ENCODE measurements at regions not wholly inside any gene's neighbourhood (a gene's known extent, or its start where the extent isn't known, plus 50 kb on each side); places are given as distances from the start of the nearest gene placed in this dataset.
"Not testable (repeated sequence)": the region's sequence is repeated elsewhere in the genome, so short reads cannot be mapped to it uniquely, and the experiment has no call there.

GRCh38 chr20:30175681-30176080 lies 1081.8 kb upstream of the DEFB115 start:
- Histone ChIP-seq H3K4me1 (ENCODE audit: control insufficient read depth in 5 of 5, insufficient read depth in 5 of 5, low read length in 5 of 5) (no peaks in the 10 kb centered on the region), H3K4me3 (no peak overlapping the region), H3K27me3 (ENCODE audit: control insufficient read depth in 3 of 3, insufficient read depth in 3 of 3, low read length in 2 of 3) (no peaks in the 10 kb centered on the region), H3K9ac (ENCODE audit: insufficient read depth in 1 of 2, low read length in 2 of 2) (no peak overlapping the region), H3K27ac (ENCODE audit: low read depth in 1 of 2, low read length in 1 of 2) (no peak overlapping the region), H3K9me3 (ENCODE audit: control insufficient read depth in 4 of 4, insufficient read depth in 3 of 4, low read length in 3 of 4) (peaks cover 0 to 16% (median 0%) of the 10 kb centered on the region in 4 donors), H3K36me3 (ENCODE audit: control insufficient read depth in 4 of 4, insufficient read depth in 4 of 4, low read length in 4 of 4) (no peaks in the 10 kb centered on the region)
- no peak for DNase-seq
- ATAC-seq (ENCODE audit: insufficient read depth, low FRiP score) = no peak
- TF ChIP-seq CTCF (IDR thresholded peaks at IDR 0.05; ENCODE audit: control extremely low read depth, extremely low read depth) = no peak
- 77 to 82% methylated on average over 14 of the region's 14 CpGs for WGBS, 2 donors

GRCh38 chr20:30183124-30183523 lies 1074.3 kb upstream of the DEFB115 start:
- not testable (repeated sequence) for H3K9ac ChIP-seq (ENCODE audit: insufficient read depth in 1 of 2, low read length in 2 of 2); H3K36me3 ChIP-seq (ENCODE audit: control insufficient read depth in 4 of 4, insufficient read depth in 4 of 4, low read length in 4 of 4); H3K27ac ChIP-seq (ENCODE audit: low read depth in 1 of 2, low read length in 1 of 2); H3K9me3 ChIP-seq (ENCODE audit: control insufficient read depth in 4 of 4, insufficient read depth in 3 of 4, low read length in 3 of 4); H3K4me3 ChIP-seq; DNase-seq; H3K4me1 ChIP-seq (ENCODE audit: control insufficient read depth in 5 of 5, insufficient read depth in 5 of 5, low read length in 5 of 5); ATAC-seq (ENCODE audit: insufficient read depth, low FRiP score); H3K27me3 ChIP-seq (ENCODE audit: control insufficient read depth in 3 of 3, insufficient read depth in 3 of 3, low read length in 2 of 3)

GRCh38 chr20:30191785-30192184 lies 1065.7 kb upstream of the DEFB115 start:
- DNase-seq; H3K4me3 ChIP-seq; ATAC-seq (ENCODE audit: insufficient read depth, low FRiP score); H3K27me3 ChIP-seq (ENCODE audit: control insufficient read depth in 3 of 3, insufficient read depth in 3 of 3, low read length in 2 of 3); H3K4me1 ChIP-seq (ENCODE audit: control insufficient read depth in 5 of 5, insufficient read depth in 5 of 5, low read length in 5 of 5); H3K36me3 ChIP-seq (ENCODE audit: control insufficient read depth in 4 of 4, insufficient read depth in 4 of 4, low read length in 4 of 4); H3K27ac ChIP-seq (ENCODE audit: low read depth in 1 of 2, low read length in 1 of 2); H3K9ac ChIP-seq (ENCODE audit: insufficient read depth in 1 of 2, low read length in 2 of 2); H3K9me3 ChIP-seq (ENCODE audit: control insufficient read depth in 4 of 4, insufficient read depth in 3 of 4, low read length in 3 of 4): not testable (repeated sequence)

GRCh38 chr20:30234477-30234876 lies 1023.0 kb upstream of the DEFB115 start:
- not testable (repeated sequence) for H3K4me3 ChIP-seq; H3K4me1 ChIP-seq (ENCODE audit: control insufficient read depth in 5 of 5, insufficient read depth in 5 of 5, low read length in 5 of 5); DNase-seq; ATAC-seq (ENCODE audit: insufficient read depth, low FRiP score); H3K36me3 ChIP-seq (ENCODE audit: control insufficient read depth in 4 of 4, insufficient read depth in 4 of 4, low read length in 4 of 4); H3K9ac ChIP-seq (ENCODE audit: insufficient read depth in 1 of 2, low read length in 2 of 2); H3K9me3 ChIP-seq (ENCODE audit: control insufficient read depth in 4 of 4, insufficient read depth in 3 of 4, low read length in 3 of 4); H3K27me3 ChIP-seq (ENCODE audit: control insufficient read depth in 3 of 3, insufficient read depth in 3 of 3, low read length in 2 of 3); H3K27ac ChIP-seq (ENCODE audit: low read depth in 1 of 2, low read length in 1 of 2)

GRCh38 chr20:30275073-30275472 lies 982.4 kb upstream of the DEFB115 start:
- not testable (repeated sequence) for H3K27me3 ChIP-seq (ENCODE audit: control insufficient read depth in 3 of 3, insufficient read depth in 3 of 3, low read length in 2 of 3); H3K4me1 ChIP-seq (ENCODE audit: control insufficient read depth in 5 of 5, insufficient read depth in 5 of 5, low read length in 5 of 5); H3K27ac ChIP-seq (ENCODE audit: low read depth in 1 of 2, low read length in 1 of 2); H3K9ac ChIP-seq (ENCODE audit: insufficient read depth in 1 of 2, low read length in 2 of 2); H3K9me3 ChIP-seq (ENCODE audit: control insufficient read depth in 4 of 4, insufficient read depth in 3 of 4, low read length in 3 of 4); DNase-seq; H3K4me3 ChIP-seq; ATAC-seq (ENCODE audit: insufficient read depth, low FRiP score); H3K36me3 ChIP-seq (ENCODE audit: control insufficient read depth in 4 of 4, insufficient read depth in 4 of 4, low read length in 4 of 4)
- WGBS, 2 donors = 64 to 88% methylated on average over 4 of the region's 4 CpGs

All from lung (tissue), 11 donors.